ENCODE measurements at regions not wholly inside any gene's neighbourhood (a gene's known extent, or its start where the extent isn't known, plus 50 kb on each side); places are given as distances from the start of the nearest gene placed in this dataset.
A peak's percentile ranks its signal among the peaks of the same experiment; 100 is the strongest.
"Not testable (repeated sequence)": the region's sequence is repeated elsewhere in the genome, so short reads cannot be mapped to it uniquely, and the experiment has no call there.

DNA sequence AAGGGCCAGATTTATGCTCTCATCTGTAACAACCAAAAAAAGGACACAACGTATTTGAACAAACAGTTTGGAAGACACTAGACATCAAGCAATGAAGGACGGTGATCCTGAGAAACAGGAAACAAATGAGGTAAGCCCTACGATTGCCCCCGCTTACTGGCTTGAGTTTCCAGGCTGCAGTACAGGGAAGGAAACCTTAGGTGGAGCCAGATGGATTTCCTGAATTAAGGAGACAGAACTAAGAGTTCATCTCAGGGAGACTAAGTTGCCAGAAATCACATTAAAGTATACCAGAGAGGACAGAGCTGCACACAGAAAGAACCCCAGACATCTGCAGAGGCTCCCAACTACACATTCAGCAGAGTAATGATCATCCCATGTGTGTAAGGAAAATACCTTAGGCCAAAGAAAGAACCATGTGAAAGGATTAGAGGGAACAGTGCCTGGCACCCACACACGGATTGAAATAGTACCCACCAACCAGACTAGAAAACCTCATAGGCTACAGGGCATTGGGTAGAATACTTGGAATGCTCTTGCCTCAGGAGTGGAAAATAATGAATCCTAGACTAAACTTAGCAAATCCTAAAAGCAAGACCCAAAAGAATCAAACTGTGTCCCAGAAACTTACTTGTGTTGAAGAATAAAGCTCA, 99.3 kb upstream of the NIPBL start:
- peak; percentile 3 for DNase-seq (ENCODE audit: low read depth)
- H3K4me3 ChIP-seq (ENCODE audit: low read depth, low read length), result no peak overlapping the region

DNA sequence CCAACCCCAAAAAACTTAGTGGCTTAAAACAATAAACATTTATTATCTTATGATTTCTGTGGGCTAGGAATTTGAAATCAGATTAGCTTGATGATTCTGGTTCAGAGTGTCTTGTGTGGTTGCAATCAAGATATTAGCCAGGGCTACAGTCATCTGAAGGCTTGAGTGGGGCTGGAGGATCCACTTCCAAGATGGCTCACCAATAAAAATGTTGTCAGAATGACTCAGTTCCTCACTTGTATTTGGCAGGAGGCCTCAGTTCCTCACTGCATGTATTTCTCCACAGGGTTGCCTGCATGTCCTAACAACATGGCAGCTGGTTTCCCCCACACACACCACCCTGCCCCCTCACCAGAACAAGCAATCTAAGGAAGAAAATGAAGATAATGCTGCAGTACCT, 98.2 kb upstream of the NIPBL start:
- no peak overlapping the region for H3K4me3 ChIP-seq (ENCODE audit: low read depth, low read length)
- no peak for DNase-seq (ENCODE audit: low read depth)

GRCh38 chr5:36782612-36783011, 94.0 kb upstream of the NIPBL start:
- DNase-seq (ENCODE audit: low read depth); H3K4me3 ChIP-seq (ENCODE audit: low read depth, low read length): not testable (repeated sequence)

DNA sequence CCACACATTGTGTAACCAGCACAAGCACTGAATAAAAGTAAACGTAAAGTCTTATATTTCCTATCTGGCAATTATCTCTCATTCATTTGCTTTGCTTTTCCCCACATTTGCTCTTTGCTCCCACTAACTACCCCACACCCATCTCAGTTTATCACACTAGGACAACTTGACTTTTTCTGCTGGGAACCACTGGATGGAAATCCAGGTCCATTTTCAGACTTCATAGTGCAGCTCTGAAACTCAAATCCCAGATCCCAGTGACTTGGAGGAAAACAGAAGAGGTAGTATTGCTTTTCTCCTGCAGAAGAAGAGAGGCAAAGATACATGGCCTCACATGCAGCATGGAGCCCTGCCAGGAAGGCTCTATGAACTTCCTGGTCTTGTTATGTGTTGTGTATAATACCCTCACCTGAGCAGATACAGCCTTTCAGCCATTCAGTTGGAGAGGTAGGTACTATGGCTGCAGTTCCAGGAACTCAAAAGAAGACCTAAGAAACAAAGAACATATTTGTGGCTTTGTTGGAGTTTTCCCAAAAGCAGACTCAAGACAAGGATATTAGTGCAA, 90.0 kb upstream of the NIPBL start:
- DNase-seq (ENCODE audit: low read depth), result no peak
- H3K4me3 ChIP-seq (ENCODE audit: low read depth, low read length), result no peak overlapping the region

DNA sequence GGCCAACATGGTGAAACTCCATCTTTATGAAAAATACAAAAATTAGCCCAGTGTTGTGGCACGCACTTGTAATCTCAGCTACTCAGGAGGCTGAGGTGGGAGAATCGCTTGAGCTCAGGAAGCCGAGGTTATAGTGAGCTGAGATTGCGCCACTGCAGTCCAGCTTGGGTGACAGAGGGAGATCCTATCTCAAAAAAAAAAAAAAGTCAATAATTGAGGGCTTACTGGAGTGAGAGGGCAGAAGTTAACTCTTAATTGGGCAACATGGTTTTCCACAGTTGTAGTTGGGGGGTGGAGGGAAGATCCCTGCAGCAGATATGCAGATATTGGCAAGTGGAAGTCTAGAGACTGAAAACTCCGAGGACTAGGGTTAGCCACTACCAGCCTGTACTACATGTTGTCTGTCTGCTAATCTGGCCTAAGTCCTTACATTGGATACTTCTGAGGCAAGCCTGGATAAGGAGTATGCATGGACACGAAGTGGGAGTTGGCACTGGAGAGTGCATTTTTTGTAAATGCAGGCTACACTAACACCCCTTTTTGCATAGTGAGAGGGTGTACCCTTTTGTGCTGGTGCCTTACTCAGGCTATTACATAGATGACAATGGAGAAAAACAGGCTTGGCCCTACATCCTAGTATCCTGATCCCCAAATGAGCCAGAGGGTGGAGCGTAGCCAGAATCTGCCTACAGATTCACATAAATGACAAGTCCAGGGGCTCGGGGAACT, 89.0 kb upstream of the NIPBL start:
- H3K4me3 ChIP-seq (ENCODE audit: low read depth, low read length), result no peak overlapping the region
- no peak for DNase-seq (ENCODE audit: low read depth)

DNA sequence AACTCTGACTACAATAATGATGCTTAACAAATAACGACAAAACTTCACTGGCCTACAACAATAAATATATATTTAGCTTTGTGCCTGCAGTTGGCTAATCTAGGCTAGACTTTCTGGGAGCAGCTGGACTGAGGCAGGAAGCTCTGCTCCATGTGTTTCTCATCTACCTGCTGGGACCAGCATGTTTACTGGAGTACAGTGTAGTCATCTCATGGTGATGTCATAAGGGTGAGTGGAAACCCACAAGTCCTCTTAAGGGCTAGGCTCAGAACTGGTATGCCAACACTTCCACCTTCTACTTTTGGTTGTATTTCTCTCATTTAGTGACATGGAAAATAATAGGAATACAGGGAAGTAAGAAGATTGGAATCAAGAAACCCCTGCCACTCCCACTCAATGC, 85.7 kb upstream of the NIPBL start:
- no peak for DNase-seq (ENCODE audit: low read depth)
- no peak overlapping the region for H3K4me3 ChIP-seq (ENCODE audit: low read depth, low read length)

DNA sequence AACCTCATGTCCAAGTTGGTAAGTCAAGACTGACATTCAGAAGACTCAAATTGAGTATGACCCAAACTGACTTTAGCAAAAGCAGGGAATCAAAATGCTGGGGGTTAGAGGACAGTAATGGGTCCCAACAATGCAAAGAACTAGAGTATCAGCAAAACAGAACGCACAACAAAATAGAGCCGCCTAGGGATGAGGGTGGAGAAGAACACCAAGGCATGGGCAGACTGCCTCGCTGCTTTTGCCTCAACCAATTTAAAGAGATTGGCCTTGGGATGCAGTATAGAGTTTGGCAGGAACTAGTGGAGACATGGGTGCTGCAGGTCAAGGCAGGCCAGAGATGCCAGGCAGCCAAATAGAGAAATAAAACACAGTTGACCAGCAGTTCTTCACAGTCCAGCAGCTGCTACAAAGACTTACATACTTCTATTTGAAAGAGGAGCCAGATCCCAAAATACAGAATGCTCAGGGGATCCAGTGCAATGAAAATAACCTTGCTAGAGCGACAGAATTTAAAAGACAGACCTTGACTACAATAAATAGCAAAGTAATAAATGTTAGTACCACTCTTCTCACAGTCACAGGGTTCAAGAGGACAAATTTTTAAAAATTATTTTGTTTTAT, 83.9 kb upstream of the NIPBL start:
- no peak overlapping the region for H3K4me3 ChIP-seq (ENCODE audit: low read depth, low read length)
- no peak for DNase-seq (ENCODE audit: low read depth)

GRCh38 chr5:36795366-36795765, 81.2 kb upstream of the NIPBL start:
- no peak overlapping the region for H3K4me3 ChIP-seq (ENCODE audit: low read depth, low read length)
- DNase-seq (ENCODE audit: low read depth), result no peak

GRCh38 chr5:36796155-36796554, 80.4 kb upstream of the NIPBL start:
- no peak for DNase-seq (ENCODE audit: low read depth)
- H3K4me3 ChIP-seq (ENCODE audit: low read depth, low read length), result no peak overlapping the region

GRCh38 chr5:36801523-36801922, 75.0 kb upstream of the NIPBL start:
- H3K4me3 ChIP-seq (ENCODE audit: low read depth, low read length), result no peak overlapping the region
- DNase-seq (ENCODE audit: low read depth), result no peak

GRCh38 chr5:36802187-36802586, 74.4 kb upstream of the NIPBL start:
- H3K4me3 ChIP-seq (ENCODE audit: low read depth, low read length), result no peak overlapping the region
- DNase-seq (ENCODE audit: low read depth), result no peak

DNA sequence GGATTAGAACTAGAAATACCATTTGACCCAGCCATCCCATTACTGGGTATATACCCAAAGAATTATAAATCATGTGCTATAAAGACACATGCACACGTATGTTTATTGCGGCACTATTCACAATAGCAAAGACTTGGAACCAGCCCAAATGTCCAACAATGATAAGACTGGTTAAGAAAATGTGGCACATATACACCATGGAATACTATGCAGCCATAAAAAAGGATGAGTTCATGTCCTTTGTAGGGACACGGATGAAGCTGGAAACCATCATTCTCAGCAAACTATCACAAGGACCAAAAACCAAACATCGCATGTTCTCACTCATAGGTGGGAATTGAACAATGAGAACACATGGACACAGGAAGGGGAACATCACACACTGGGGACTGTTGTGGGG, 63.3 kb upstream of the NIPBL start:
- not testable (repeated sequence) for DNase-seq (ENCODE audit: low read depth); H3K4me3 ChIP-seq (ENCODE audit: low read depth, low read length)

- no peak overlapping the region for H3K4me3 ChIP-seq (ENCODE audit: low read depth, low read length)
- no peak for DNase-seq (ENCODE audit: low read depth)
Observed at GRCh38 chr5:36815871-36816270, 60.7 kb upstream of the NIPBL start.

DNA sequence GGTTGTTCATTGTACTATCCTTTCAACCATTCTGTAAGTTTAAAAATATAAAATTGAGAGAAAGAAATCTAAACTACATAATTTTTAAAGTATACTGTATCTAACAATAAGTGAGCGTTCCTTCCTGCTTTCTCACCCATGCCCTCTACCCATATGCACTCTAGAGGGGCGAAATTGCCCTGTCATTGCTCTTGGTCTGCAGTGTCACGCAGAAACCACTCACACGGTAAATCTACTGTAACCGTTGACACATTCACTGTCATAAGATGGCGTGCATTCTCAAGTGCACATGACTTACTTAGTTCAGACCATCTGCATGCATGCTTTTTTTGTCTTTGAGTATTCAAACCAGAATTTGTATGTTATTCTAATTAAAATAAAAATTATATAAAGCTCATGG, 55.7 kb upstream of the NIPBL start:
- no peak overlapping the region for H3K4me3 ChIP-seq (ENCODE audit: low read depth, low read length)
- DNase-seq (ENCODE audit: low read depth), result no peak

- no peak overlapping the region for H3K4me3 ChIP-seq (ENCODE audit: low read depth, low read length)
- DNase-seq (ENCODE audit: low read depth), result no peak
Observed at GRCh38 chr5:36826694-36827093, 49.9 kb upstream of the NIPBL start.
